ENCODE measurements at regions not wholly inside any gene's neighbourhood (a gene's known extent, or its start where the extent isn't known, plus 50 kb on each side); places are given as distances from the start of the nearest gene placed in this dataset.

- Histone ChIP-seq H3K27ac (ENCODE audit: low read depth, low read length) (no peak overlapping the region), H3K36me3 (ENCODE audit: control insufficient read depth in 3 of 3, insufficient read depth in 3 of 3, low read length in 3 of 3) (no peaks in the 10 kb centered on the region), H3K4me3 (ENCODE audit: low read length in 3 of 3) (no peak overlapping the region), H3K27me3 (ENCODE audit: control insufficient read depth in 3 of 3, insufficient read depth in 3 of 3, low read length in 3 of 3) (no peaks in the 10 kb centered on the region), H3K9ac (ENCODE audit: low read depth in 1 of 3, low read length in 3 of 3) (no peak overlapping the region), H3K9me3 (ENCODE audit: control insufficient read depth in 3 of 3, low read length in 3 of 3) (peaks cover 0 to 8% (median 2%) of the 10 kb centered on the region in 3 donors), H3K4me1 (ENCODE audit: control insufficient read depth in 3 of 3, insufficient read depth in 3 of 3, low read length in 3 of 3) (no peaks in the 10 kb centered on the region)
These were observed 1386.2 kb upstream of the ACVR2A start for GRCh38 chr2:146458585-146458984.

- peaks cover 0 to 8% (median 2%) of the 10 kb centered on the region in 3 donors for H3K9me3 ChIP-seq (ENCODE audit: control insufficient read depth in 3 of 3, low read length in 3 of 3)
- no peaks in the 10 kb centered on the region for H3K36me3 ChIP-seq (ENCODE audit: control insufficient read depth in 3 of 3, insufficient read depth in 3 of 3, low read length in 3 of 3)
- H3K4me1 ChIP-seq (ENCODE audit: control insufficient read depth in 3 of 3, insufficient read depth in 3 of 3, low read length in 3 of 3): no peaks in the 10 kb centered on the region
- H3K27ac ChIP-seq (ENCODE audit: low read depth, low read length): no peak overlapping the region
- no peak overlapping the region for H3K9ac ChIP-seq (ENCODE audit: low read depth in 1 of 3, low read length in 3 of 3)
- no peaks in the 10 kb centered on the region for H3K27me3 ChIP-seq (ENCODE audit: control insufficient read depth in 3 of 3, insufficient read depth in 3 of 3, low read length in 3 of 3)
- no peak overlapping the region for H3K4me3 ChIP-seq (ENCODE audit: low read length in 3 of 3)
These were observed 1387.6 kb upstream of the ACVR2A start for GRCh38 chr2:146457221-146457620.

- Histone ChIP-seq H3K27me3 (ENCODE audit: control insufficient read depth in 3 of 3, insufficient read depth in 3 of 3, low read length in 3 of 3) (no peaks in the 10 kb centered on the region), H3K9me3 (ENCODE audit: control insufficient read depth in 3 of 3, low read length in 3 of 3) (peaks cover 0 to 8% (median 2%) of the 10 kb centered on the region in 3 donors), H3K36me3 (ENCODE audit: control insufficient read depth in 3 of 3, insufficient read depth in 3 of 3, low read length in 3 of 3) (no peaks in the 10 kb centered on the region), H3K27ac (ENCODE audit: low read depth, low read length) (no peak overlapping the region), H3K4me1 (ENCODE audit: control insufficient read depth in 3 of 3, insufficient read depth in 3 of 3, low read length in 3 of 3) (no peaks in the 10 kb centered on the region), H3K4me3 (ENCODE audit: low read length in 3 of 3) (no peak overlapping the region), H3K9ac (ENCODE audit: low read depth in 1 of 3, low read length in 3 of 3) (no peak overlapping the region)
These were observed 1389.5 kb upstream of the ACVR2A start for GRCh38 chr2:146455325-146455724.

- no peak overlapping the region for H3K9ac ChIP-seq (ENCODE audit: low read depth in 1 of 3, low read length in 3 of 3)
- no peaks in the 10 kb centered on the region for H3K9me3 ChIP-seq (ENCODE audit: control insufficient read depth in 3 of 3, low read length in 3 of 3)
- no peak overlapping the region for H3K4me3 ChIP-seq (ENCODE audit: low read length in 3 of 3)
- H3K4me1 ChIP-seq (ENCODE audit: control insufficient read depth in 3 of 3, insufficient read depth in 3 of 3, low read length in 3 of 3): no peaks in the 10 kb centered on the region
- H3K36me3 ChIP-seq (ENCODE audit: control insufficient read depth in 3 of 3, insufficient read depth in 3 of 3, low read length in 3 of 3): no peaks in the 10 kb centered on the region
- no peak overlapping the region for H3K27ac ChIP-seq (ENCODE audit: low read depth, low read length)
- no peaks in the 10 kb centered on the region for H3K27me3 ChIP-seq (ENCODE audit: control insufficient read depth in 3 of 3, insufficient read depth in 3 of 3, low read length in 3 of 3)
These were observed 1392.9 kb upstream of the ACVR2A start for GRCh38 chr2:146451972-146452371.

GRCh38 chr2:146450131-146450530, 1394.7 kb upstream of the ACVR2A start:
- Histone ChIP-seq H3K27ac (ENCODE audit: low read depth, low read length) (no peak overlapping the region), H3K36me3 (ENCODE audit: control insufficient read depth in 3 of 3, insufficient read depth in 3 of 3, low read length in 3 of 3) (no peaks in the 10 kb centered on the region), H3K9me3 (ENCODE audit: control insufficient read depth in 3 of 3, low read length in 3 of 3) (no peaks in the 10 kb centered on the region), H3K9ac (ENCODE audit: low read depth in 1 of 3, low read length in 3 of 3) (no peak overlapping the region), H3K4me3 (ENCODE audit: low read length in 3 of 3) (no peak overlapping the region), H3K4me1 (ENCODE audit: control insufficient read depth in 3 of 3, insufficient read depth in 3 of 3, low read length in 3 of 3) (no peaks in the 10 kb centered on the region), H3K27me3 (ENCODE audit: control insufficient read depth in 3 of 3, insufficient read depth in 3 of 3, low read length in 3 of 3) (no peaks in the 10 kb centered on the region)

GRCh38 chr2:146444987-146445386, 1399.8 kb upstream of the ACVR2A start:
- H3K4me1 ChIP-seq (ENCODE audit: control insufficient read depth in 3 of 3, insufficient read depth in 3 of 3, low read length in 3 of 3): no peaks in the 10 kb centered on the region
- no peaks in the 10 kb centered on the region for H3K27me3 ChIP-seq (ENCODE audit: control insufficient read depth in 3 of 3, insufficient read depth in 3 of 3, low read length in 3 of 3)
- H3K4me3 ChIP-seq (ENCODE audit: low read length in 3 of 3): no peak overlapping the region
- no peak overlapping the region for H3K9ac ChIP-seq (ENCODE audit: low read depth in 1 of 3, low read length in 3 of 3)
- no peaks in the 10 kb centered on the region for H3K36me3 ChIP-seq (ENCODE audit: control insufficient read depth in 3 of 3, insufficient read depth in 3 of 3, low read length in 3 of 3)
- H3K9me3 ChIP-seq (ENCODE audit: control insufficient read depth in 3 of 3, low read length in 3 of 3): no peaks in the 10 kb centered on the region
- H3K27ac ChIP-seq (ENCODE audit: low read depth, low read length): no peak overlapping the region

GRCh38 chr2:146444085-146444484, 1400.7 kb upstream of the ACVR2A start:
- no peak overlapping the region for H3K4me3 ChIP-seq (ENCODE audit: low read length in 3 of 3)

GRCh38 chr2:146438246-146438645, 1406.6 kb upstream of the ACVR2A start:
- no peaks in the 10 kb centered on the region for H3K27me3 ChIP-seq (ENCODE audit: control insufficient read depth in 3 of 3, insufficient read depth in 3 of 3, low read length in 3 of 3)
- no peak overlapping the region for H3K4me3 ChIP-seq (ENCODE audit: low read length in 3 of 3)
- H3K9ac ChIP-seq (ENCODE audit: low read depth in 1 of 3, low read length in 3 of 3): no peak overlapping the region
- no peak overlapping the region for H3K27ac ChIP-seq (ENCODE audit: low read depth, low read length)
- H3K36me3 ChIP-seq (ENCODE audit: control insufficient read depth in 3 of 3, insufficient read depth in 3 of 3, low read length in 3 of 3): no peaks in the 10 kb centered on the region
- no peaks in the 10 kb centered on the region for H3K9me3 ChIP-seq (ENCODE audit: control insufficient read depth in 3 of 3, low read length in 3 of 3)
- no peaks in the 10 kb centered on the region for H3K4me1 ChIP-seq (ENCODE audit: control insufficient read depth in 3 of 3, insufficient read depth in 3 of 3, low read length in 3 of 3)

More at GRCh38 chr2:146444085-146444484, 1400.7 kb upstream of the ACVR2A start:
- H3K9me3 ChIP-seq (ENCODE audit: control insufficient read depth in 3 of 3, low read length in 3 of 3): no peaks in the 10 kb centered on the region
- H3K9ac ChIP-seq (ENCODE audit: low read depth in 1 of 3, low read length in 3 of 3): no peak overlapping the region
- no peaks in the 10 kb centered on the region for H3K36me3 ChIP-seq (ENCODE audit: control insufficient read depth in 3 of 3, insufficient read depth in 3 of 3, low read length in 3 of 3)
- no peak overlapping the region for H3K27ac ChIP-seq (ENCODE audit: low read depth, low read length)
- H3K4me1 ChIP-seq (ENCODE audit: control insufficient read depth in 3 of 3, insufficient read depth in 3 of 3, low read length in 3 of 3): no peaks in the 10 kb centered on the region
- H3K27me3 ChIP-seq (ENCODE audit: control insufficient read depth in 3 of 3, insufficient read depth in 3 of 3, low read length in 3 of 3): no peaks in the 10 kb centered on the region

GRCh38 chr2:146437712-146438111, 1407.1 kb upstream of the ACVR2A start:
- Histone ChIP-seq H3K4me1 (ENCODE audit: control insufficient read depth in 3 of 3, insufficient read depth in 3 of 3, low read length in 3 of 3) (no peaks in the 10 kb centered on the region), H3K27ac (ENCODE audit: low read depth, low read length) (no peak overlapping the region), H3K9me3 (ENCODE audit: control insufficient read depth in 3 of 3, low read length in 3 of 3) (no peaks in the 10 kb centered on the region), H3K36me3 (ENCODE audit: control insufficient read depth in 3 of 3, insufficient read depth in 3 of 3, low read length in 3 of 3) (no peaks in the 10 kb centered on the region), H3K9ac (ENCODE audit: low read depth in 1 of 3, low read length in 3 of 3) (no peak overlapping the region), H3K4me3 (ENCODE audit: low read length in 3 of 3) (no peak overlapping the region), H3K27me3 (ENCODE audit: control insufficient read depth in 3 of 3, insufficient read depth in 3 of 3, low read length in 3 of 3) (no peaks in the 10 kb centered on the region)

- H3K27ac ChIP-seq (ENCODE audit: low read depth, low read length): no peak overlapping the region
- H3K9me3 ChIP-seq (ENCODE audit: control insufficient read depth in 3 of 3, low read length in 3 of 3): no peaks in the 10 kb centered on the region
- no peak overlapping the region for H3K4me3 ChIP-seq (ENCODE audit: low read length in 3 of 3)
- no peaks in the 10 kb centered on the region for H3K36me3 ChIP-seq (ENCODE audit: control insufficient read depth in 3 of 3, insufficient read depth in 3 of 3, low read length in 3 of 3)
- H3K4me1 ChIP-seq (ENCODE audit: control insufficient read depth in 3 of 3, insufficient read depth in 3 of 3, low read length in 3 of 3): no peaks in the 10 kb centered on the region
- no peaks in the 10 kb centered on the region for H3K27me3 ChIP-seq (ENCODE audit: control insufficient read depth in 3 of 3, insufficient read depth in 3 of 3, low read length in 3 of 3)
- H3K9ac ChIP-seq (ENCODE audit: low read depth in 1 of 3, low read length in 3 of 3): no peak overlapping the region
These were observed 1411.5 kb upstream of the ACVR2A start for GRCh38 chr2:146433116-146433875.

Data from skeletal muscle tissue (tissue), 3 donors.